ENCODE measurements at regions not wholly inside any gene's neighbourhood (a gene's known extent, or its start where the extent isn't known, plus 50 kb on each side); places are given as distances from the start of the nearest gene placed in this dataset.

DNA sequence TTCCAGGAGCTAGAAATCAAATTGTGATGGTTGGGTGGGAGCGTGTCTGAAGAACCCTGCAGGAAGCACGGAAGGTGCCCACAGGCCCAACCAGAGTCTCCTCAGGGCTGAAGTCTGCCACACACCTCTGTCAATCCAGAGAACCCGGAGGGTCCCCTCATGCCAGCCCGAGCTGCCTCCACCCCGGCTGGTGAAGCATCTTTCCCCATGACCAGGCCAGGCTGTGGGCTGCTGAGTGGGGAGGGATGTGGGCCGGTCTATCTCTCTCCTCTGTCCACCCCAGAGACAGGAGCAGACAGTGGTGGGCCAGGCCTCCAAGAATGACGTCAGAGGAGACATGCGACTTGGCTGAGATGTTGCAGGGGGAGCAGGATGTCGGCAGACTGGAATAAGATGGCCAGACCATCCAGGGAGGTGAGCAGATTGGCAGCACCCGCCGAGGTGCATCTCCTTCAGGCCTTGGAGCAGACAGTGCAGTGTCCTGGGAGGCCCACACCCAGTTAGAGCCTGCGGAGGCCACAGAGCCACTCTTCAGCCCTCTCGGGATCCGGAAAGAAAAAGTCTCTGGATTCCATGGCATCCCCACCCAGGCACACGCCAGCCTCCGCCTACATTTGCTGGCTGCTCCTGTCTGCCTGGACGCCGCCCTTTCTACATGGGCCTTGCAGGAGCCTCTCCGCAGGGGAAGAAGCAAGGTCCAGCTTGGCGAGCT, 1524.9 kb downstream of the BRD1 start:
- Histone ChIP-seq H3K36me3 (replicated peaks in 1 of 2; ENCODE audit: control extremely low read depth in 1 of 2, control insufficient read depth in 1 of 2, extremely low read depth in 1 of 2, insufficient read depth in 2 of 2, low read length in 1 of 2) (no peaks in the 10 kb centered on the region), H3K4me2 (replicated peaks; ENCODE audit: low read depth, low read length, poor library complexity, severe bottlenecking) (no peak overlapping the region), H3K4me3 (ENCODE audit: control extremely low read depth in 1 of 5, extremely low read depth in 1 of 5, insufficient read depth in 1 of 5, low read depth in 2 of 5, low read length in 4 of 5) (no peak overlapping the region), H3K9me3 (ENCODE audit: control extremely low read depth in 1 of 3, control insufficient read depth in 2 of 3, insufficient read depth in 1 of 3, low read length in 2 of 3) (peaks cover 0 to 3% (median 0%) of the 10 kb centered on the region in 3 donors), H3K9ac (ENCODE audit: low read length) (no peak overlapping the region), H3K27me3 (replicated peaks in 1 of 4; ENCODE audit: control extremely low read depth in 1 of 4, control insufficient read depth in 3 of 4, insufficient read depth in 4 of 4, low read length in 3 of 4) (no peaks in the 10 kb centered on the region), H4K20me1 (ENCODE audit: control insufficient read depth, insufficient read depth, low read length, poor library complexity, severe bottlenecking) (no peaks in the 10 kb centered on the region), H3K4me1 (ENCODE audit: control insufficient read depth in 2 of 2, insufficient read depth in 2 of 2, low read length in 2 of 2) (no peaks in the 10 kb centered on the region), H3K79me2 (ENCODE audit: control insufficient read depth, insufficient read depth, low read length) (no peaks in the 10 kb centered on the region), H2AFZ (ENCODE audit: insufficient read depth, low read depth, low read length, poor library complexity, severe bottlenecking) (no peak overlapping the region), H3K27ac (ENCODE audit: low read length in 2 of 2) (no peak overlapping the region)
- no peak for ATAC-seq (ENCODE audit: low read depth)
- Mint-ChIP-seq H3K9me3 (ENCODE audit: insufficient read depth) (no peaks in the 10 kb centered on the region), H3K27me3 (peaks cover 3% of the 10 kb centered on the region), H3K4me1 (no peaks in the 10 kb centered on the region), H3K27ac (no peak overlapping the region), H3K4me3 (no peak overlapping the region)
- TF ChIP-seq, protein P1, sequence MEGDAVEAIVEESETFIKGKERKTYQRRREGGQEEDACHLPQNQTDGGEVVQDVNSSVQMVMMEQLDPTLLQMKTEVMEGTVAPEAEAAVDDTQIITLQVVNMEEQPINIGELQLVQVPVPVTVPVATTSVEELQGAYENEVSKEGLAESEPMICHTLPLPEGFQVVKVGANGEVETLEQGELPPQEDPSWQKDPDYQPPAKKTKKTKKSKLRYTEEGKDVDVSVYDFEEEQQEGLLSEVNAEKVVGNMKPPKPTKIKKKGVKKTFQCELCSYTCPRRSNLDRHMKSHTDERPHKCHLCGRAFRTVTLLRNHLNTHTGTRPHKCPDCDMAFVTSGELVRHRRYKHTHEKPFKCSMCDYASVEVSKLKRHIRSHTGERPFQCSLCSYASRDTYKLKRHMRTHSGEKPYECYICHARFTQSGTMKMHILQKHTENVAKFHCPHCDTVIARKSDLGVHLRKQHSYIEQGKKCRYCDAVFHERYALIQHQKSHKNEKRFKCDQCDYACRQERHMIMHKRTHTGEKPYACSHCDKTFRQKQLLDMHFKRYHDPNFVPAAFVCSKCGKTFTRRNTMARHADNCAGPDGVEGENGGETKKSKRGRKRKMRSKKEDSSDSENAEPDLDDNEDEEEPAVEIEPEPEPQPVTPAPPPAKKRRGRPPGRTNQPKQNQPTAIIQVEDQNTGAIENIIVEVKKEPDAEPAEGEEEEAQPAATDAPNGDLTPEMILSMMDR (IDR thresholded peaks at IDR 0.05) = no peak
- TF ChIP-seq EZH2 (IDR thresholded peaks at IDR 0.05; ENCODE audit: borderline replicate concordance, insufficient read depth, low read depth, low read length, poor library complexity, severe bottlenecking) = no peak
- no peak for DNase-seq
- WGBS (ENCODE audit: insufficient coverage) = 88% methylated on average over 20 of the region's 20 CpGs
- intact Hi-C loops (cut with micrococcal nuclease) = no loop called here
- ChIA-PET POLR2A (no interaction called here), CTCF (no interaction called here)

DNA sequence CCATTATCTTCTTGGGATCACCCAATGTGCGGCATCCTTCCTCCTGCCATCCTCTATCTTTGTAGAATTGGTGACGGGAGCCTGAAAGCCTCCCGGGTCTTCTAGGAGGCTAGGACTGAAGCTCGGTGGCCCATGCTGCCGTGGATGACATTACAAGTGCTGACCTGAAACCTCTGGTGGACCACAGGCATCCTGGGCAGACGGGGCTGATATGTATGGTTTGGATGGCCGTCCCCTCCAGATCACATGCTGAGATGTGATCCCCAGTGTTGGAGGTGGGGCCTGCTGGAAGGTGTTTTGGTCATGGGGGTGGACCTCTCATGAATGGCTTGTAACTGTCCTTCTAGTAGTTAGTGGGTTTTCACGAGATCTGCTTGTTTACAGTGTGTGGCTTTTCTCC, 1525.8 kb downstream of the BRD1 start:
- no peak for TF ChIP-seq EZH2 (IDR thresholded peaks at IDR 0.05; ENCODE audit: borderline replicate concordance, insufficient read depth, low read depth, low read length, poor library complexity, severe bottlenecking)
- TF ChIP-seq, protein P1 (IDR thresholded peaks at IDR 0.05) = no peak
- no peaks in the 10 kb centered on the region for H3K4me1 ChIP-seq (ENCODE audit: control insufficient read depth in 2 of 2, insufficient read depth in 2 of 2, low read length in 2 of 2)
- H3K9ac ChIP-seq (ENCODE audit: low read length) = no peak overlapping the region
- H3K27me3 ChIP-seq (replicated peaks in 1 of 4; ENCODE audit: control extremely low read depth in 1 of 4, control insufficient read depth in 3 of 4, insufficient read depth in 4 of 4, low read length in 3 of 4) = no peaks in the 10 kb centered on the region
- no peak overlapping the region for H3K27ac Mint-ChIP-seq
- peaks cover 3% of the 10 kb centered on the region for H3K27me3 Mint-ChIP-seq
- no peak overlapping the region for H3K4me3 Mint-ChIP-seq
- no peaks in the 10 kb centered on the region for H3K79me2 ChIP-seq (ENCODE audit: control insufficient read depth, insufficient read depth, low read length)
- no peak for ATAC-seq (ENCODE audit: low read depth)
- intact Hi-C loops (cut with micrococcal nuclease) = no loop called here
- no peaks in the 10 kb centered on the region for H4K20me1 ChIP-seq (ENCODE audit: control insufficient read depth, insufficient read depth, low read length, poor library complexity, severe bottlenecking)
- no peak overlapping the region for H3K27ac ChIP-seq (ENCODE audit: low read length in 2 of 2)
- no peak overlapping the region for H3K4me3 ChIP-seq (ENCODE audit: control extremely low read depth in 1 of 5, extremely low read depth in 1 of 5, insufficient read depth in 1 of 5, low read depth in 2 of 5, low read length in 4 of 5)
- no peak for DNase-seq
- ChIA-PET CTCF (no interaction called here), POLR2A (no interaction called here)
- H3K9me3 ChIP-seq (ENCODE audit: control extremely low read depth in 1 of 3, control insufficient read depth in 2 of 3, insufficient read depth in 1 of 3, low read length in 2 of 3) = peaks cover 0 to 3% (median 0%) of the 10 kb centered on the region in 3 donors
- H3K36me3 ChIP-seq (replicated peaks in 1 of 2; ENCODE audit: control extremely low read depth in 1 of 2, control insufficient read depth in 1 of 2, extremely low read depth in 1 of 2, insufficient read depth in 2 of 2, low read length in 1 of 2) = no peaks in the 10 kb centered on the region
- no peaks in the 10 kb centered on the region for H3K4me1 Mint-ChIP-seq
- H3K9me3 Mint-ChIP-seq (ENCODE audit: insufficient read depth) = no peaks in the 10 kb centered on the region
- WGBS (ENCODE audit: insufficient coverage) = 88% methylated on average over 8 of the region's 8 CpGs
- H3K4me2 ChIP-seq (replicated peaks; ENCODE audit: low read depth, low read length, poor library complexity, severe bottlenecking) = no peak overlapping the region
- H2AFZ ChIP-seq (ENCODE audit: insufficient read depth, low read depth, low read length, poor library complexity, severe bottlenecking) = no peak overlapping the region
